NCI-H2029 (cell line): ENCODE measurements at regions not wholly inside any gene's neighbourhood (a gene's known extent, or its start where the extent isn't known, plus 50 kb on each side); places are given as distances from the start of the nearest gene placed in this dataset.

Source experiments
- DNase-seq: peaks from one replicate; lab custom pipeline; 2025; lab: John Stamatoyannopoulos, UW

DNA sequence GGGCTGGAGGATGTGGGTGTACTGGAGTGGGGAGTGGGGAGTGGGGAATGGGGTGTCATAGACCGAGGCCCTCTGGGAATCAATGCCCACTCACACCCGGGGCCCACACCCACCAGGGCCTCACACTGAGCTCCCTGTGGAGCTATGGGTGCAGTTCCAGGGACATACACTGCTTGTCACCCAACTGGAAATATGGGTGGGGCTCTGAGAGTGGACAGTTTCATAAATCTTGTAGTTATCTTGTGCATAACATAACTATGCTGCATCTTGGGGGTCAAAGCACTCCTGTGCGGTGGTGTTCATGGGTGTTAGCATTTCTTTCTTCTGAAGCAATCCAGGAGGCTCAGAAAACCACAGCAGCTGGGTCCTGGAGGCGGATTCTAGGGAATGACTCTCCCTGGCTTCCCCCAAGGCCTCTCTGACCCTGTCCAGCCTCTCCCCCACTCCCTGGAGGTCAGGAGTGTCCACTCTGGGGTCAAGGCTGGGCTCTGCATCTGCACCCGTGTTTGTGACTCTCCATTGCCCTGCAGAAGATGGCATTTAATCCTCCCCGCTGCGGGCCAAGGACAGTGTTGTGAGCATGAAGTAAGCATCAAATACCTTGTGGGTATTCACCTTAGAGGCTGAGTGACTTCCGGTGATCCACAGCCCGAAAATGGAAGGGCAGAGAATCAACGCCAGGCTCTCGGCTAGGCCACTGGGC lies 172.5 kb downstream of the CTTN start:
- no peak for DNase-seq

- no peak for DNase-seq
These were observed 174.6 kb downstream of the CTTN start for GRCh38 chr11:70572974-70573260.

- DNase-seq: no peak
These were observed 175.4 kb downstream of the CTTN start for GRCh38 chr11:70573701-70574151.

DNA sequence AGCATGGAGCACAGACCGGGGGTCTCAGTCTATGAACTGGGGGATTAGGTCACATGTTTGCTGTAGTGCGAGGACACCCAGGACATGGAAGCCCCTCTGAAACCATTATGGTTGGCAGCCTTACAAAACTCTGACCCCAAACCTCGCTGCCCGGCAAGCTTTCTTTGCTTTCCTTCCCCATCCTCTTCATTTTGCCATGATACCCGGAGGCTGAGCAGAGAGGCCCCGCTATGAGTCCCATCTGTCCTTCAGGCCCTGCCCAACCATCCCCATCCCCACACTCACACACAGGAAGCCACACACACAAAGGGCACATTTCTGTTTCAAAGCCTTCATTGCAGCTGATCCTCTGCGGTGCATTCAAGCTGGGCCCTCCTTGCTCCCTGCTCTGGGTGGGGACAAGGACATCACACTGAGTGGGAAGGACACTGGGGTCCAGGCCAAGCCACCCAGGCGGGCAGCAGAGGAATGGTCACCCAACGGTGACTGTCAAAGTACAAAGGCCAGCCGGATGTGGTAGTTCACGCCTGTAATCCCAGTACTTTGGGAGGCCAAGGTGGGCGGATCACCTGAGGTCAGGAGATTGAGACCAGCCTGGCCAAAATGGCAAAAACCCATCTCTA lies 176.5 kb downstream of the CTTN start:
- no peak for DNase-seq

GRCh38 chr11:70575396-70576060 lies 177.2 kb downstream of the CTTN start:
- DNase-seq: no peak

- DNase-seq: no peak
These were observed 178.9 kb downstream of the CTTN start for GRCh38 chr11:70577258-70577603.

GRCh38 chr11:70577948-70578347 lies 179.6 kb downstream of the CTTN start:
- DNase-seq: no peak

GRCh38 chr11:70578371-70578770 lies 180.0 kb downstream of the CTTN start:
- no peak for DNase-seq

GRCh38 chr11:70578831-70579230 lies 180.5 kb downstream of the CTTN start:
- DNase-seq: no peak

DNA sequence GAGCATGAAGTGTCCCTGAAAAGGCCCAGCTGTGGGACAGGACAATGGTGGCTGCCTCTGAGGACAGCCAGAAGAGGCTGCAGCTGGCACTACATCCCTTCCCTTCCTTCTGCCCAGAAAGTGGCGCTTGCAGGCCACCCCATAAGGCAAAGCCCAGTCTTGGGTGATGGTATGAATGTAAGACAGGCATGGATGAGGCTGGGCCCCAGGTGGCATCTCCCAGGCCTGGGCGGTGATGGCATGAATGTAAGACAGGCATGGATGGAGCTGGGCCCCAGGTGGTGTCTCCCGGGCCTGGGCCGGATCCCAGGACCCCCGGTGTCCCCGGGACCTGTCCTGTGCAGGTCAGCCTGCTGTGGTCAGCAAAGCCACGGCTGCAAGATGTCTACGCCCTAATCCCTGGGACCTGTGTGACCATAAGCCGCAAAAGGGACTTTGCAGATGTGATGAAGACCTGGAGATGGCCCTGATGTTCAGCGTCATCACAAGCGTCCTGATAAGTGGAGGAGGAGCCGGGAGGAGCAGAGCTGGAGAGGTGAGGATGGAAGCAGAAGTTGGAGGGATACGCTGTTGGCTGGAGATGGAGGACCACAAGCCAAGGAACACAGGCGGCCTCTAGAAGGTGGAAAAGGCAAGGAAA lies 181.1 kb downstream of the CTTN start:
- no peak for DNase-seq

GRCh38 chr11:70580036-70580805 lies 181.9 kb downstream of the CTTN start:
- DNase-seq: no peak

- no peak for DNase-seq
These were observed 183.9 kb downstream of the CTTN start for GRCh38 chr11:70581991-70582885.

GRCh38 chr11:70582886-70583641 lies 184.7 kb downstream of the CTTN start:
- no peak for DNase-seq

GRCh38 chr11:70583781-70584218 lies 185.5 kb downstream of the CTTN start:
- no peak for DNase-seq

DNA sequence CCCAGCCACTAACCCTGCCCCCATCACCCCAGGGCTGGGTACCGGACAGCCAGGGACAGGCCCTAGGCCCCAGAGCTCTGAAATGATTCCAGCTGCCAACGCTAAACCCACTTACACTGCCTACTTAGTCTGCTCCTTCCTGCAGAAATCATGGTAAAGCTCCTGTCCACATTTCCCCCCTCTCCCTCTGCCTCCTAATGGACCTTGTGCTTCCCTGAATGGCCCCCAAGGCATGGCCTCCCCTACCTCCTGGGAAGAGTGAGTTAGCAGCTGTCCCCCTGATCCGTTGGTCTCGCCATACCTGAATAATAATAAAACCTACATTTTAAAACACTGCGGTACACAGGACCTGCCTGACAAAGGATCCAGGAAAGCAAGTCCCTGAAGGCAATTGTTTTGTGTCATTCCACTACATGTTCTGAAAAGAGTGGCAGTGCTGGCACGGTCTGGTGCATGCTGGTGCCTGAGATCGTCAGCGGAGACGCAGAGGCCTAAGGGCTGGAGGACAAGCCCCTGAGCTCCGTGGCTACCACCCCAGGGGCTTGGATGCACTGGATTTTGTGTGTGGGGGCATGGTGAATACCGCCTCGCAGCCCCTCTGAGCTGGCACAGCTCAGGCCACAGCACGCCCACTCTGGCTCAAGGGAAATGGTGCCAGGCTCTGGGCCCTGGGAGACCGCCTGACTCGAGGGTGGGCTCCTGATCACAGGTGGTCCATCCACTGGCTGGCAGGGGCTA lies 186.3 kb downstream of the CTTN start:
- DNase-seq: no peak

DNA sequence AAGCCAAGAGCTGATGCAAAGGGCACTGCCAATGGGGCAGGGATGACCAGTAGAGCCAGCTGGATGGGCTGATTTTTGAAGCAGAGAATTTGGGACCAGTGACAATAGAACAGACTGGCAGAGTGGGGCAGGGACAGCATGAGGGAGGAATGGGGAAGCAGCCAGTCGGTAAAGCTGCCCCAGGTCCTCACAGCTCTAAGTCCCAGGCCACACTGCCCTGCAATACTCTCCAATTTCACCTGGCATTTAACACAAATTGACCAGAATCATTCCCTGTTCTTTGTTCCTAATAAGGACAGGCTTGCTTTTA lies 186.9 kb downstream of the CTTN start:
- DNase-seq: no peak

- DNase-seq: no peak
These were observed 188.1 kb downstream of the CTTN start for GRCh38 chr11:70586261-70587074.

DNA sequence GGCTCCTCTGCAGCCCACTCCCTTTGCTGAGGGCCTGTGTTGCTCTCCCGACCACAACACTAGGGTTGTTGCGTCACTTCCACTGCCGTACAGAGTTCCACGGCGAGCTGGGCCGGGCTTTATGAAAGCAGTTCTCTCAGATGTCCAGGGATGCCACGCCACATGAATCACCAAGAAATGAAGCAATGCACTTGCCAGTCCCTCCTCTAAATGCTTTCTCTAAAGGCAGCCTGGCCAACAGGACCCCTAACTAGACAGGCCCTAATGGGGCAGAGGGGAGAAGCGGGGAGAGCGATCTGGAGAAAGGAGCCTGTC lies 188.7 kb downstream of the CTTN start:
- DNase-seq: no peak

DNA sequence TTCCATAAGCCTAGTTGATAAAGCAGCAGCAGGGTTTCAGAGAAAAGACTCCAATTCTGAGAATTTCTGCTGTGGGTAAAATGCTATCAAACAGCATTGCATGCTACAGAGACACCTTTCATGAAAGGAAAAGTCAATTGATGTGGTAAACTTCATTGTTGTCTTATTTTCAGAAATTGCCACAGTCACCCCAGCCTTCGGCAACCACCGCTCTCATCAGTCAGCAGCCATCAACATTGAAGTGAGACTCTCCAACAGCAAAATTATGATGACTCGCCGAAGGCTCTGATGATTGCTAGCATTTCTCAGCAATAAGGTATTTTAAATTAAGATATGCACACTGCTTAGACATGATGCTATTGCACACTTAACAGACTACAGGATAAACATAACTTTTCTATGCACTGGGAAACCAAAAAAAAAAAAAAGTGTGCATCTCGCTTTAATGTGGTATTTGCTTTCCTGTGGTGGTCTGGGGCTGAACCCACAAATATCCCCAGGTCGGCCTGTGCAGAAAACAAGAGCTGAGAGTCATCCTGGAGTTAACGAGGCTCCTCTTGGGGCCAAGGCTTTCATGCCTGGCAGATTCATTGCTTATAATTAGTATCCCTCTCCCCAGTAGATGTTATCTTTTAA lies 192.1 kb downstream of the CTTN start:
- DNase-seq: no peak
